ENCODE measurements at regions not wholly inside any gene's neighbourhood (a gene's known extent, or its start where the extent isn't known, plus 50 kb on each side); places are given as distances from the start of the nearest gene placed in this dataset.

DNA sequence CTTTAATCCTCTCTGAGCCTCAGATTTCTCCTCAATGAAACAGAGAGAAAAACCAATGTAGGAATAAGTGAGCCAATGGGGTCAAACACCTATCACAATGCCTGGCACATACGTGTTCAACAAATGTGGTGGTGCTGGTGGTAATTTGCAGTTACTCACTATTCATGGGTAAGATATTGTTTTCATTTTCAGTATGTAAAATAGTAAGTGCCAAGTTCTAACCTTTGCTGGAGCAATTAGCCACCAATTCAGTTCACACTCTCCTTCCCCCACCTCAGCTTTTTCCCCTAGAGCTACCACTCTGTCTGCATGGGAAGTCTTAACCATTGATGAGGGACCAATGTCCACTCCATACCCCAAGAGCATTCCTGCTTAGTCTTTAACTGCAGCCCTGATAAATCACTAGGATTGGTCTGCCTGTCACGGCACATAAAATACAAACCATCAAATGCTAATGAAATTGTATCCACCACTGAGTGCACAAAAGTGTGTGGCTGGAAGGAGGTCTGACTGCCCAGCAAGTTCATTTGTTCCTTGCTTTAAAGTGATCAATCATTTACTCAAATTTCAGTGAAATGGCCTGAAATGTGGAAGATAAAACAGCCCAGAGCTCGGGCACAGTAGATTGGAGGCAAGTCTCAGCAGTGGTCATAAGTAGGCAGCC, 187.4 kb upstream of the API5 start:
- TF ChIP-seq, protein P1, sequence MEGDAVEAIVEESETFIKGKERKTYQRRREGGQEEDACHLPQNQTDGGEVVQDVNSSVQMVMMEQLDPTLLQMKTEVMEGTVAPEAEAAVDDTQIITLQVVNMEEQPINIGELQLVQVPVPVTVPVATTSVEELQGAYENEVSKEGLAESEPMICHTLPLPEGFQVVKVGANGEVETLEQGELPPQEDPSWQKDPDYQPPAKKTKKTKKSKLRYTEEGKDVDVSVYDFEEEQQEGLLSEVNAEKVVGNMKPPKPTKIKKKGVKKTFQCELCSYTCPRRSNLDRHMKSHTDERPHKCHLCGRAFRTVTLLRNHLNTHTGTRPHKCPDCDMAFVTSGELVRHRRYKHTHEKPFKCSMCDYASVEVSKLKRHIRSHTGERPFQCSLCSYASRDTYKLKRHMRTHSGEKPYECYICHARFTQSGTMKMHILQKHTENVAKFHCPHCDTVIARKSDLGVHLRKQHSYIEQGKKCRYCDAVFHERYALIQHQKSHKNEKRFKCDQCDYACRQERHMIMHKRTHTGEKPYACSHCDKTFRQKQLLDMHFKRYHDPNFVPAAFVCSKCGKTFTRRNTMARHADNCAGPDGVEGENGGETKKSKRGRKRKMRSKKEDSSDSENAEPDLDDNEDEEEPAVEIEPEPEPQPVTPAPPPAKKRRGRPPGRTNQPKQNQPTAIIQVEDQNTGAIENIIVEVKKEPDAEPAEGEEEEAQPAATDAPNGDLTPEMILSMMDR (IDR thresholded peaks at IDR 0.05): no peak
- no peak for TF ChIP-seq POLR2A (IDR thresholded peaks at IDR 0.05)
